Hepatocyte (in vitro differentiated cells): ENCODE measurements at regions not wholly inside any gene's neighbourhood (a gene's known extent, or its start where the extent isn't known, plus 50 kb on each side); places are given as distances from the start of the nearest gene placed in this dataset.

ENCODE experiments used
- EZH2 ChIP-seq: fragments of 200-600 bp; sonication (generic); IDR thresholded peaks from 2 replicates; pipeline ENCODE4 v1.6.1; 2016; ENCODE audit warnings: antibody characterized with exemption, mild to moderate bottlenecking, borderline replicate concordance
- EZH2phosphoT487 ChIP-seq: fragments of 200-600 bp; sonication (generic); IDR thresholded peaks from one replicate; pipeline ENCODE4 v1.6.1; 2018; ENCODE audit warnings: antibody characterized with exemption, mild to moderate bottlenecking, low read depth, moderate library complexity; ENCODE audit not compliant: unreplicated experiment, severe bottlenecking
- TF ChIP-seq, protein P1 (sequence below): fragments of 200-600 bp; sonication (generic); IDR thresholded peaks from 2 replicates; pipeline ENCODE4 v1.5.1; 2016; ENCODE audit warnings: antibody characterized with exemption, mild to moderate bottlenecking; ENCODE audit not compliant: poor library complexity

DNA sequence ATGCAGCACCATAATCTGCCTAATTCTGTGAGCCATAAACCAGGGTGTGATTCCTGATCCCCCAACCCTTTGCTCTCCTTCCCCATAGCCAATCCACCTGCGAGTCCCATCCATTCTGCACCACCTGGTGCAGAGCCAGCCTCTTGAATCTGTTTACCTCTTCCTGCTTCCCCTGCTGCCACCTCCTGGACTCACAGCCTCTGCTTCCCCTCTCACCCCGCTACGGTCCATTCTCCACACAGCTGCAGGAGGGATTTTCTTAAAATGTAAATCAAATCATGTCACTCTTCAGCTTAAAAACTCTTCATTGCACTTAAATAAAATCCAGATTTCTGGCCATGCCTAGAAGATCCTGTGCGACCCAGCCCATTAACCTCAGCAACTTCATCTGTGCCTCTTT is 186.7 kb downstream of the FOXD2 start:
- TF ChIP-seq EZH2phosphoT487 (no peak), EZH2 (no peak)
- TF ChIP-seq, protein P1, sequence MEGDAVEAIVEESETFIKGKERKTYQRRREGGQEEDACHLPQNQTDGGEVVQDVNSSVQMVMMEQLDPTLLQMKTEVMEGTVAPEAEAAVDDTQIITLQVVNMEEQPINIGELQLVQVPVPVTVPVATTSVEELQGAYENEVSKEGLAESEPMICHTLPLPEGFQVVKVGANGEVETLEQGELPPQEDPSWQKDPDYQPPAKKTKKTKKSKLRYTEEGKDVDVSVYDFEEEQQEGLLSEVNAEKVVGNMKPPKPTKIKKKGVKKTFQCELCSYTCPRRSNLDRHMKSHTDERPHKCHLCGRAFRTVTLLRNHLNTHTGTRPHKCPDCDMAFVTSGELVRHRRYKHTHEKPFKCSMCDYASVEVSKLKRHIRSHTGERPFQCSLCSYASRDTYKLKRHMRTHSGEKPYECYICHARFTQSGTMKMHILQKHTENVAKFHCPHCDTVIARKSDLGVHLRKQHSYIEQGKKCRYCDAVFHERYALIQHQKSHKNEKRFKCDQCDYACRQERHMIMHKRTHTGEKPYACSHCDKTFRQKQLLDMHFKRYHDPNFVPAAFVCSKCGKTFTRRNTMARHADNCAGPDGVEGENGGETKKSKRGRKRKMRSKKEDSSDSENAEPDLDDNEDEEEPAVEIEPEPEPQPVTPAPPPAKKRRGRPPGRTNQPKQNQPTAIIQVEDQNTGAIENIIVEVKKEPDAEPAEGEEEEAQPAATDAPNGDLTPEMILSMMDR, result peak; percentile 49
